Activated naive CD8-positive, alpha-beta T cell treated with anti-CD3 and anti-CD28 coated beads, Interleukin-2, amount 50 U/mL, for 24 hours (primary cell): ENCODE measurements at regions not wholly inside any gene's neighbourhood (a gene's known extent, or its start where the extent isn't known, plus 50 kb on each side); places are given as distances from the start of the nearest gene placed in this dataset.

Experiments
- ATAC-seq: fragments of 150-1000 bp; cut with Tn5 transposase; one replicate; pipeline ENCODE4 v1.10.0; 2021
- DNase-seq: peaks from one replicate; pipeline ENCODE4 v3.0.0; 2021
- H3K27ac Mint-ChIP-seq: one replicate; pipeline ENCODE4 v1.8.0; 2021; ENCODE audit warnings: mild to moderate bottlenecking, mixed read lengths
- H3K27me3 Mint-ChIP-seq: one replicate; pipeline ENCODE4 v1.8.0; 2021; ENCODE audit warnings: mixed read lengths
- H3K36me3 Mint-ChIP-seq: one replicate; pipeline ENCODE4 v1.8.0; 2021; ENCODE audit warnings: low read depth, mixed read lengths
- H3K4me1 Mint-ChIP-seq: one replicate; pipeline ENCODE4 v1.8.0; 2021; ENCODE audit warnings: mixed read lengths
- H3K4me3 Mint-ChIP-seq: one replicate; pipeline ENCODE4 v1.8.0; 2021; ENCODE audit warnings: mild to moderate bottlenecking, moderate library complexity, mixed read lengths
- H3K9me3 Mint-ChIP-seq: one replicate; pipeline ENCODE4 v1.8.0; 2021; ENCODE audit warnings: mixed read lengths

DNA sequence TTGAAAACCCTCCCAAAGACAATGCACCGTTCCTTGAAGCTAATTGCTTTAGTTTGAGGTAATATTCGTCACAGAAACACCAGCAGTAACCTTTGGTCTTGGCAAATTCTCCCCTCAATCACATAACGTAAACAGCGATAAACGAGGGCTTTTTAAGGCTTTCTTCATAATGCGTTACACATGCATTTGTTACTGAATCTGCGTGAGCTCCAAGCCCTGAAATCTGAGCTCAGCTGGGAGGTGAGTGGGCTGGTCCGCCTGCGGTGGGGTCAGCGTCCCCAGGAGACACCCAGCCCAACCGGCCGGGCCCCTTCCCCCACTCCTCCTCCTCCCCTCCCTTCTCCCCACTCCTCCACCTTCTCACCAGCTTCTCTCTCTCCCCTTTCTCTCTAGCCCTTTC, 91.1 kb downstream of the BARX1 start:
- Mint-ChIP-seq H3K36me3 (no peaks in the 10 kb centered on the region), H3K4me3 (no peak overlapping the region), H3K27ac (no peak overlapping the region), H3K27me3 (peaks cover 24% of the 10 kb centered on the region), H3K9me3 (no peaks in the 10 kb centered on the region), H3K4me1 (no peaks in the 10 kb centered on the region)
- no peak for ATAC-seq
- no peak for DNase-seq

DNA sequence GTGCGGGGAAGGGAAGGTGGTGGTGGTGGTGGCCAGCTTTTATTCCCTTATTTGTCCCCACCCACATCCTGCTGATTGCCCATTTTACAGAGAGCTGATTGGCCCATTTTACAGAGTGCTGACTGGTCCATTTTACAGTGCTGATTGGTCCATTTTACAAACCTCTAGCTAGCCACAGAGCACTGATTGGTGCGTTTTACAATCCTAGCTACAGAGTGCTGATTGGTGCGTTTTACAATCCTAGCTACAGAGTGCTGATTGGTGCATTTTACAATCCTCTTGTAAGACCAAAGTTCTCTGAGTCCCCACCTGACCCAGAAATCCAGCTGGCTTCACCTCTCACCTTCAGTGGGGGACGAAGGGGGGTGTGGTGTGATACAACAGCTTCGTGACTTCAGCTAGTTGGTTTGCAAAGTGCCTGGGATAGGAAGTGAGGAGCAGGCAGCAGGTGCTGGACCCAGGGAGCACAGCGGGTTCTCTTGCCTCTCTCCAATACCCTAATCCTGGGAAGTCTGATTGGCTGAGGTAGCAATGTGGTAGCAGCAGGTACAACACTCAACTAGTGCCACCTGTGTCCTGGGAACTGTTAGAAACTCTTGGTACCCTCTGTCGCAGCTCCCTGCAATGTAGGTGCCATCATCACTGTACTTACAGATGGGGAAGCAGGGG, 92.1 kb downstream of the BARX1 start:
- no peak for DNase-seq
- H3K27ac Mint-ChIP-seq = no peak overlapping the region
- H3K9me3 Mint-ChIP-seq = no peaks in the 10 kb centered on the region
- H3K4me3 Mint-ChIP-seq = no peak overlapping the region
- H3K27me3 Mint-ChIP-seq = peaks cover 33% of the 10 kb centered on the region
- ATAC-seq = no peak
- H3K36me3 Mint-ChIP-seq = no peaks in the 10 kb centered on the region
- H3K4me1 Mint-ChIP-seq = no peaks in the 10 kb centered on the region

DNA sequence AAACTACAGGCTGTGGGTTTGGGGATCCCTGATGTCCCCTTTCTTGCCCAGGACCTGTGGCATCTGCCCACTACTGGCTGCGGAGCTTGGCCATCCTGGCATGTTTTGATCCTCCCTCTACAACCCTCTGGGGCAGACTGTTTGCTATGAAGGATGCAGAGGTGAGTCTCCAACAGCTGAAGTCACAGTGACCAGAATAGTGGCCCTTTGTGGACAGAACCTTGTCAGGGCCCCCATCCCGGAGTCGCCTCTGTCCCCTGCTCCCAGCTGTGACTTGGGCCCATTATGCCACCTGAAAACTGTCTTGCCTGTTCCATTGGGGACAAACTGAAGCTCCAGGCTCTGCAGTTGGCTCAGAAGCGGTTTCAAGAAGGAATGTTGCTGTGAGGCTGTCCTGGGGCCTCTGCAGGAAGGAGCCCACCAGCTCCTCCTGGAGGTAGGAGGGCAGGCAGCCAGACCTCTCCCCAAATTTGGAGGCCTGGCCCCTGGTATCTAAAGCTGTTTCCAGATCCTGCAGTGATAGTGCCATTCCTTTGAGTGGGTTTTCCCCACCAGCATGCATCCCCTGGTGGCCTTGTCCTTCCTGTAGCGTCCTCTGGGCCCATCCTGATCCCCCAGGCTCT, 93.3 kb downstream of the BARX1 start:
- DNase-seq (no peak), ATAC-seq (no peak)
- Mint-ChIP-seq H3K9me3 (no peaks in the 10 kb centered on the region), H3K36me3 (no peaks in the 10 kb centered on the region), H3K27me3 (peaks cover 41% of the 10 kb centered on the region), H3K27ac (no peak overlapping the region), H3K4me3 (no peak overlapping the region), H3K4me1 (no peaks in the 10 kb centered on the region)

DNA sequence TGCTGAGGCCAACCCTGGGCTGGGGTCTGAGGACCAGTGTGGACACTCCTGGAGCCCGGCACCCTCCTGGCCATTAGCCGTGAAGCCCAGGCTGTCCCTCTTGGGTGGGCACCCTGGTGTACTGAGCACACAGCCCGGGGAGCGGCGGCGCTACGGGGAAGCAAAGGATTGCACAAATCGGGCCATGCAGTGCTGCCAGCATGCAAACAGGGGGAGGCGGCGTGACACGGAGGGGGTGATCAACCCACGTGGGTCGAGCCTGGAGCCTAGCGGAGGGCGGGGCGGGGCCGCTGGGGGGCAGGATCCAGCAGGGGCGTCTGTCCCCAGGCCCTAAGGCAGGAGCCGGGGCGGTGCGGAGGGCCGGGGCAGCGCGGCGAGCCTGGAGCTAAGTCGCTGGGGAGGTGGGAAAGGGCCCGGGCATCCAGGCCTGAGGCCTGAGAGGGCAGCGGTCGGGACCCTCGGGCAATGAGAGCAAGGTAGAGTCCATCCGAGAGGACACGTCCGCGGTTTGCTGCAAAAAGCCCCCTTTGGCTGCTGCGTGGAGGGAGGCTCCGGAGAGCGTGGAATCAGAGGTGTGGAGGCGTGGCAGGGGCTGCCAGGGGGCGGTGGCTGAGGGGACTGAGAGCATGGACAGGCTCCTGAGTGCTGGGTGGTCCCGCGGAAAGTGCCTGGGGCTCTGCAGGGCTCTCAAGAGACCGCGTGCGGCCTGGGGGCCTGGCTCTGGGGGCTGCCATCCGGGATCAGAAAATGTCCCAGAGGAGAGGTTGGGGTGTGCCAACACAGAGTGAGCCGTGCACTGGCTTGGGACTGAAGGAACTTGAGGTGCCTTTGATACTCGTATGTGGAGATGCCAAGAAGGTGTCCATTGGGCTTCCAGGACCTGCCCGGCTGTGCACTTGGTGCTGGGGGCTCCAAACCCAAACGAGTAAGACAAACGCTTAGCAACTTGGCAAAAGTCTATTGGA, 94.2 kb downstream of the BARX1 start:
- Mint-ChIP-seq H3K4me3 (no peak overlapping the region), H3K27me3 (peaks cover 48% of the 10 kb centered on the region), H3K36me3 (no peaks in the 10 kb centered on the region), H3K4me1 (no peaks in the 10 kb centered on the region), H3K27ac (no peak overlapping the region), H3K9me3 (no peaks in the 10 kb centered on the region)
- ATAC-seq = no peak
- no peak for DNase-seq

DNA sequence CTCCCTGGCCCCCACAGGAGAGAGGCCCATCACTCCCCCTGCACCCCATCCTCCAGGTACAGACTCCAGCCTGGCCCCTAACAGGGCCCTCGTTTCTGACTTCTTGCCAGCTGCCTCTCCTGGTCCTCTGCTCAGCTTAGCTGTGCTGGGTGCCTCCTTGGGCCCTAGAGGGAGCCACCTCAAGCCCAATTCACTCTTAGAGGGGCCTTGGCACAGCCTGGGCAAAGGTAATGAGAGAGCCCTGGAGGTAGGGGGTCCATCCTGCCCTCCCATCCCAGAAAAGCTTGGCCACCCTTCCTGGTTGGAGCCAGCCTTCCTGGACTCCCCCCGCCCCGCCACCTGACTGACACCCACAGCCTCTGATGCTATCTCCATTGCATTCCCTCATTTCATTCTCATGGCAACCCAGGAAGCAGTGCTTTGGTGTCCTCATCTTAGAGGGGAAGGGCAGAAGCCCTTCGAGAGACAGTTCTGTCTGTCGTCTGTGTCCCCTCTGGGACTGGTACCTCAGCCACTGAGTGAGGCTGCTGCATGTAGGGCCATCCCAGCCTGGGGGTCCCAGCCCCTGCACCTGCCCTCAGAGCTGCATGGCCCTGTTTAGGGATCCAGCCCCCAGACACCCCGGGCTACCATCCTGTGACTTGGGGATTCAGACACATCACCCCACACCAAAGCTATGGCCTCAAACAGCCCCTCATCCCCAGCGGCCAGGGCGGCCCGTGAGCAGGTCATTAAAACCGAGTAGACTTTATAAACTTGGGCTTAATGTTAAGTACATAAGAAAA, 95.5 kb downstream of the BARX1 start:
- DNase-seq (no peak), ATAC-seq (no peak)
- Mint-ChIP-seq H3K27ac (no peak overlapping the region), H3K27me3 (peaks cover 60% of the 10 kb centered on the region), H3K36me3 (no peaks in the 10 kb centered on the region), H3K4me1 (no peaks in the 10 kb centered on the region), H3K9me3 (no peaks in the 10 kb centered on the region), H3K4me3 (no peak overlapping the region)

DNA sequence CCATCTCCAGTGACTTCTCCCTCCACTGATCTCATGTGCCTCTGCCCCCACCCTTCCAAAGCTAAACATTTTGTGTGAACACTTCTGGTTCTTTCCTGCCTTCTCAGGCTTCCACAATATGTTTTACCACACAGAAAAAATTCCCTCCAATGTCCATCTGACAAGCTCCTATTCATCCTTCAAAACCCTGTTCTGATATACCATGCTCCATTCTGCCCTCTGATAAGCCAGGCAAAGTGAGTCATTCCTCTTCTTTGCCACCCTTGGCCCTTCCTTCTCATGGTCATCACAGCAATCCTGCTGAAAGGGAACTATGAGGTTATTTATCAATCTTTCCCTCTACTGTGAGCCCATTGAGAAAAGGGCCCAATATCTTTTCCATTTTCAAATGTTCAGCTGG, 97.6 kb downstream of the BARX1 start:
- Mint-ChIP-seq H3K9me3 (peaks cover 4% of the 10 kb centered on the region), H3K27me3 (peaks cover 63% of the 10 kb centered on the region), H3K4me3 (no peak overlapping the region), H3K4me1 (no peaks in the 10 kb centered on the region), H3K36me3 (no peaks in the 10 kb centered on the region), H3K27ac (no peak overlapping the region)
- ATAC-seq (no peak), DNase-seq (no peak)

DNA sequence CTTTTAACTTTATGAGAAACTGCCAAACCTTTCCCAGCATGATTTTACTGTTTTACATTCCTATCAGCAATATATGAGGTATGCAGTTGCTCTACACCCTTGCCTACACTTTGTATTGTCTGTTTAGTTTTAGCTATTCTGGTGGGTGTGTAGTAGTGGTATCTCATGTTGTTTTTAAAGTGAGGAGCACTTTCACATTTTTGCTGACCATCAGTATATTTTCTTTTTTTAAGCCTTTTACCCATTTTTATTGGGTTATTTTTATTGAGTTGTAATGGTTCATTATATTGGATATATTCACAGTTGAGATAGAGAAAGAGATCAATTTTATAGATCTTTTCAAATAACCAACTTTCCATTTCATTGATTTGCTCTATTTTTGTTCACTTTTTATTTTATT, 102.4 kb downstream of the BARX1 start:
- no peaks in the 10 kb centered on the region for H3K36me3 Mint-ChIP-seq
- ATAC-seq (no peak), DNase-seq (no peak)
- peaks cover 53% of the 10 kb centered on the region for H3K27me3 Mint-ChIP-seq
- no peaks in the 10 kb centered on the region for H3K4me1 Mint-ChIP-seq
- H3K27ac Mint-ChIP-seq = no peak overlapping the region
- peaks cover 4% of the 10 kb centered on the region for H3K9me3 Mint-ChIP-seq
- H3K4me3 Mint-ChIP-seq = no peak overlapping the region

DNA sequence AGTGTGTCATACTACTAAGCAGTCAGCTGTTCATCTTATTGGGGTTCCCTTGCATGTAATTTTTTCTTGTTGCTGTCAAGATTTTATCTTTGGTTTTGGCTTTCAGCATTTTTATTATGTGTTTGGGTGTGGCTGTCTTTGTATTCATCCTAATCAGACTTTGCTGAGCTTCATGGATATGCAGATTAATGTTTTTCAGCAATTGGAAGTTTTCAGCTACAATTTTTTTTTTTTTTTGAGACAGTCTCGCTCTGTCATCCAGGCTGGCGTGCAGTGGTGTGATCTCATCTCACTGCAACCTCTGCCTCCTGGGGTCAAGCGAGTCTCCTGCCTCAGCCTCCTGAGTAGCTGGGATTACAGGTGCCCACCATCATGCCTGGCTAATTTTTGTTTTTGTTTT, 108.8 kb downstream of the BARX1 start:
- ATAC-seq = no peak
- Mint-ChIP-seq H3K27me3 (peaks cover 52% of the 10 kb centered on the region), H3K36me3 (no peaks in the 10 kb centered on the region), H3K4me1 (no peaks in the 10 kb centered on the region), H3K27ac (no peak overlapping the region), H3K9me3 (peaks cover 9% of the 10 kb centered on the region), H3K4me3 (no peak overlapping the region)
- no peak for DNase-seq

DNA sequence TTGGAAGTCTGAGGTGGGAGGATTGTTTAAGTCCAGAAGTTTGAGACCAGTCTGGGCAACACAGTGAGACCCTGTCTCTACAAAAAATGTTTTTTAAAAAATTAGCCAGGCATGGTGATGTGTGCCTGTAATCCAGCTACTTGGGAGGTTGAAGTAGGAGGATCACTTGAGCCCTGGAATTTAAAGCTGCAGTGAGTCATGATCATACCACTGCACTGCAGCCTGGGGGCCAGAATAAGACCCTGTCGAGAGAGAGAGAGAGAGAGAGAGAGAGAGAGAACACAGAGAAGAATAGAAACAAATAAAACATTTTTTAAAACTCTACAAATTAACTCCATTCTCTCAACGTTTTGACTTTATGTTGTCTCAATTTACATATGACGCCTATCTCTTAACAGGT, 111.8 kb downstream of the BARX1 start:
- H3K27me3 Mint-ChIP-seq = peaks cover 38% of the 10 kb centered on the region
- no peaks in the 10 kb centered on the region for H3K4me1 Mint-ChIP-seq
- no peaks in the 10 kb centered on the region for H3K36me3 Mint-ChIP-seq
- ATAC-seq = no peak
- H3K4me3 Mint-ChIP-seq = no peak overlapping the region
- no peak overlapping the region for H3K27ac Mint-ChIP-seq
- DNase-seq = no peak
- H3K9me3 Mint-ChIP-seq = peaks cover 9% of the 10 kb centered on the region

DNA sequence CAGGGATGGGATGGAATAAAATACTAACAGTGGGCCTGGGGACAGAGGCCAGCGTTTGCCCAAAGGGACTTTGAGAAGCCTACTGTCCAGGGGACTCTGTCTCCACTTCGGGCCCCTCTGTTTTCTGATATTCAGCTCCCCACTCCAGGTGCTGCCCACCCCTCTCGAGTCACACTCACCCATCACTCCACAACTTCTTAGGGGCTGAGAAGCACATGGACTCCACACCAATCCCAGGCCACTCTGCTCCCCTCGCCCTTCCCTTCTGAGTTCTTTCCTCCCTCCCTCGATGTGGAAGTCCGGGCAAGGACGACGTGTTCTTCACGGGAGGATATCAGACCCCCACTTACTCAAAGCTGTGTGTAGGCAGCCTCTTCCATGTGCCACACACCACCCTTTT, 124.5 kb downstream of the BARX1 start:
- Mint-ChIP-seq H3K27me3 (peaks cover 29% of the 10 kb centered on the region), H3K36me3 (peaks cover 3% of the 10 kb centered on the region)

DNA sequence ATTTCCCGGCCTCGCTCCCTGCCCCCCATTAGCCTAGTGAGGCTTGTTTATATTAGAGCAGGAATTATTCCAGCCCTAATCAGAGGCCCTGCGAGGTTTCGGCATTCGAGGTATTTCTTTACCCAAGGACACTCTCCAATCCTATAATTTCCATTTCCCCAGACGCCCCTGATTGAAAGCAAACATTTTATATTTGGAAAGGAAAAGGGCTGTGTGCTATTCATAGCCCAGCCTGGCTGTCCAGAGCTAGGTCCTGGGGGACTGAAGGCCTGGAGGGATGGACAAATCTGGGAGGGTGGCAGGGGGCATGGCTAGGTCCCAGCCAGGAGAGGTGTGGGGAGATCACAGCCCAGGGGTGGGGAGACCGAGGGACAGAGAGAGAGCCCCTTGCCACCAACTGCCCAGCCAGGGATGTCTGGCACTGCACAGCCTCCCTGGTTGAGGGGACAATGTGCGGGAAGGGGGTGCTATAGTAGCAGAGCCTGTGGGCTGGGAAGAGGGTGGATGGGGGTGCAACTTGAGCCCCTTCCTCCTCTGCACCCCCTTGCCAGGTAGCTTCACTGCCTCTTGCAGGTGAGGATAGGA, 125.1 kb downstream of the BARX1 start:
- peaks cover 6% of the 10 kb centered on the region for H3K4me1 Mint-ChIP-seq
- no peak overlapping the region for H3K4me3 Mint-ChIP-seq
- H3K36me3 Mint-ChIP-seq = peaks cover 3% of the 10 kb centered on the region
- H3K27me3 Mint-ChIP-seq = peaks cover 28% of the 10 kb centered on the region
- ATAC-seq = no peak
- no peak overlapping the region for H3K27ac Mint-ChIP-seq
- no peak for DNase-seq
- peaks cover 4% of the 10 kb centered on the region for H3K9me3 Mint-ChIP-seq

More for the DNA sequence above, 124.5 kb downstream of the BARX1 start:
- DNase-seq (no peak), ATAC-seq (no peak)
- H3K27ac Mint-ChIP-seq = no peak overlapping the region
- no peak overlapping the region for H3K4me3 Mint-ChIP-seq
- H3K4me1 Mint-ChIP-seq = peaks cover 6% of the 10 kb centered on the region
- peaks cover 9% of the 10 kb centered on the region for H3K9me3 Mint-ChIP-seq

DNA sequence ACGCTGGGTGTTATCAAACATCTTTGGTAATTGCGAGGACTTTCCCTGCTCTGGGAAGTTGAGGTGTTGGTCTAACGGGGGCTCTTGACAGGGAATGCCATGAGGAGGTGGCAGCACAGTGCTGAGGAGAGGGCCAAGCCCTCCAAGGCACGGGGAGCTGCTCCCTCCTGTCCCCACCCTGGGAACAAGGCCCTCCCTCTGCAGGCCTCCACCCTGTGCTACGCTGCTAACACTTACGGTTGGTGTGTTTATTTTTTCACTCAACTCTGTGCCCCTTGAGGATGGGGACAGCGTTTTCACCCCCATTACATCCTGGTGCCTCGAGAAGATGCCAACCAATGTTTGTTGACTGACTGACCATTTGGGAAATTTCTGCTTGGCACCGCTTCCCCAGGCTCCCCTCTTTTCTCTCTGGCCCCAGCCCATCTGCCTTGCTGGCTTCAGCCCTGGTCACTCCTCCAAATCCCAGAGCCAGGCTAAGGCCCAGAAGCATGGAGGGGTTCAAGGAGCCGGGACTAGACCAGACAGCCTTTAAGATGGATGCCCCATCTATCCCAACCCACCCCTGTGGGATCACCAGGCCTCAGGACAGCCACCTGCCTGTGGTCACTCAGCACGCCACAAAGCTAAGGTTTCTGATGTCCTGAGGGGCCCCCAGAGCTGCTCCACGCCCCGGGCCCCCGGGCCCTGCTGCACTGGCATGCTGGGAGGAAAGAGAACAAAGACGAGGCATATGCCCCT, 125.7 kb downstream of the BARX1 start:
- no peaks in the 10 kb centered on the region for H3K9me3 Mint-ChIP-seq
- no peak overlapping the region for H3K27ac Mint-ChIP-seq
- no peak overlapping the region for H3K4me3 Mint-ChIP-seq
- no peak for DNase-seq
- H3K27me3 Mint-ChIP-seq = peaks cover 32% of the 10 kb centered on the region
- ATAC-seq = no peak
- H3K4me1 Mint-ChIP-seq = peaks cover 6% of the 10 kb centered on the region
- peaks cover 2% of the 10 kb centered on the region for H3K36me3 Mint-ChIP-seq

DNA sequence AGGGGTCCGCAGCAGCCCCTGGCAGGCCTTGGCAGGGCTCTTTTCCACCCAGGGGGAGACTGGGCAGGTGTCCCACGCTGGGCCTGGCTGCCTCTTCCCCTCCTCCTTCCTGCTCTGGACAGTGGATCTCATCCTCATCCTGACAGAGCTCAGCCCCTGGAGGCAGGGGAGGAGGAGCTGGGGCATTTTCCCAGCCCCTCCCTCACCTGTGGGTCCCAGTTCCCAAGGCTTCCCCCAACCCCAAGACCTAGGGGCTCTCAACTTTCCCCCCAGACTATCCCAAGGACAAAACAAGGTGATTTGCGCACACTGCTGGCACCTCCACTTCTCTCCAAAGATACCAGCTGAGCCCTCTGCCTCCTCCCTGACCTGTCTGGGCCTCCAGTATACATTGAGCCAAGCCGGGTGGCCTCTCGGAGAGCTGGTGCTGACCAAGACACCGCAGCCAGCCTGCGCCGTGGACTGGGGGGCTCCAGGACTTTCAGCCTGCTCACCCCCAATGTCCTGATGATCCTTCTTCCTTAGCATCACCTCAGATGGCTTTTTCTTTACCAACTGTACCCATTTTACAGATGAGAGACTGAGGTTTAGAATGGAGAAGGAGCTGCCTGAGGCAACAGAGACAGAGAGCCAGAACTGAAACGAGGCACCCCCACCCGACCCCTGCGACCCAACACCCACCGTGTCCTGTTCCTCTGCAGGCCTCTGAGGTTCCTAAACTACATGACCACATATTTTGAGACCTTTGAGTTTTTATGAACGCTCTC, 126.6 kb downstream of the BARX1 start:
- Mint-ChIP-seq H3K4me3 (no peak overlapping the region), H3K9me3 (no peaks in the 10 kb centered on the region), H3K4me1 (peaks cover 6% of the 10 kb centered on the region), H3K27ac (no peak overlapping the region), H3K27me3 (peaks cover 35% of the 10 kb centered on the region), H3K36me3 (no peaks in the 10 kb centered on the region)
- ATAC-seq (no peak), DNase-seq (no peak)
